ENCODE measurements at regions not wholly inside any gene's neighbourhood (a gene's known extent, or its start where the extent isn't known, plus 50 kb on each side); places are given as distances from the start of the nearest gene placed in this dataset.

DNA sequence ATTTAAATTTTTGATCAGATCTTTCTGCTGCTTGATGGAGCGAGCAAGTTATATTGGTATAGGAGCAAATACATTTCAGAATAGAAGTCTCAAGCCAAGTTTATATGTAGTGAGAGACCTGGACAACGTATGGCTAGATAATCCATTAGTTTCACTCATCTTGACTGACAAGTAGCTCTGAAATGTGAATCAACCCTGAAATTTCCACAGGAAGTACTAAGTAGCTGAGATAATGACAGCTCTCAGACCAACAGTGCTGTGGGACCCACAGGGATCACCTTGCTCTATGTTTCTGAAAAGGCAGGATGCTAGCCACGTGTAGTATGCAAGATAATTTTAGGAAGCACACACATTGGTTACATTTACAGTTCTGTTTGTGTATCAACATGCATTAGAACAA is 258.6 kb upstream of the FOXN3 start:
- Histone ChIP-seq H3K27me3 (ENCODE audit: control insufficient read depth in 2 of 2, insufficient read depth in 2 of 2, low read length in 2 of 2) (no peaks in the 10 kb centered on the region), H3K4me1 (replicated peaks in 1 of 2; ENCODE audit: control insufficient read depth in 2 of 2, insufficient read depth in 2 of 2, low read length in 2 of 2) (no peaks in the 10 kb centered on the region), H3K79me2 (ENCODE audit: control insufficient read depth, insufficient read depth, low read length) (no peaks in the 10 kb centered on the region), H3K9me1 (ENCODE audit: control insufficient read depth, insufficient read depth, low read length) (no peaks in the 10 kb centered on the region), H3K36me3 (ENCODE audit: control insufficient read depth, insufficient read depth, low read length) (no peaks in the 10 kb centered on the region), H3K4me3 (no peak overlapping the region), H2AFZ (ENCODE audit: low read depth, low read length) (no peak overlapping the region), H3K9ac (ENCODE audit: insufficient read depth in 1 of 2, low read depth in 2 of 2, low read length in 2 of 2) (no peak overlapping the region), H3K4me2 (ENCODE audit: insufficient read depth, low read length) (no peak overlapping the region), H3K9me3 (replicated peaks; ENCODE audit: control insufficient read depth, insufficient read depth, low read depth, low read length) (no peaks in the 10 kb centered on the region), H3K27ac (ENCODE audit: extremely low read depth, low read depth, low read length) (no peak overlapping the region), H4K20me1 (replicated peaks; ENCODE audit: control insufficient read depth, insufficient read depth, low read length) (no peaks in the 10 kb centered on the region)
- in situ Hi-C loops (cut with MboI), result no loop called here
- ATAC-seq (no peak), FAIRE-seq (no peak), DNase-seq (ENCODE audit: extremely low read depth in 1 of 4, low spot score in 3 of 4) (no peak)
- intact Hi-C loops (cut with micrococcal nuclease), result no loop called here
- WGBS (ENCODE audit: insufficient coverage, low coverage, missing lambda C conversion rate), result 0% methylated on average over 3 of the region's 3 CpGs
- ChIA-PET POLR2A (no interaction called here), CTCF (ENCODE audit: low intra/inter-chr PET ratio) (no interaction called here)
- BruUV-seq (replicated peaks), result no TSS peak
- TF ChIP-seq, protein P1, sequence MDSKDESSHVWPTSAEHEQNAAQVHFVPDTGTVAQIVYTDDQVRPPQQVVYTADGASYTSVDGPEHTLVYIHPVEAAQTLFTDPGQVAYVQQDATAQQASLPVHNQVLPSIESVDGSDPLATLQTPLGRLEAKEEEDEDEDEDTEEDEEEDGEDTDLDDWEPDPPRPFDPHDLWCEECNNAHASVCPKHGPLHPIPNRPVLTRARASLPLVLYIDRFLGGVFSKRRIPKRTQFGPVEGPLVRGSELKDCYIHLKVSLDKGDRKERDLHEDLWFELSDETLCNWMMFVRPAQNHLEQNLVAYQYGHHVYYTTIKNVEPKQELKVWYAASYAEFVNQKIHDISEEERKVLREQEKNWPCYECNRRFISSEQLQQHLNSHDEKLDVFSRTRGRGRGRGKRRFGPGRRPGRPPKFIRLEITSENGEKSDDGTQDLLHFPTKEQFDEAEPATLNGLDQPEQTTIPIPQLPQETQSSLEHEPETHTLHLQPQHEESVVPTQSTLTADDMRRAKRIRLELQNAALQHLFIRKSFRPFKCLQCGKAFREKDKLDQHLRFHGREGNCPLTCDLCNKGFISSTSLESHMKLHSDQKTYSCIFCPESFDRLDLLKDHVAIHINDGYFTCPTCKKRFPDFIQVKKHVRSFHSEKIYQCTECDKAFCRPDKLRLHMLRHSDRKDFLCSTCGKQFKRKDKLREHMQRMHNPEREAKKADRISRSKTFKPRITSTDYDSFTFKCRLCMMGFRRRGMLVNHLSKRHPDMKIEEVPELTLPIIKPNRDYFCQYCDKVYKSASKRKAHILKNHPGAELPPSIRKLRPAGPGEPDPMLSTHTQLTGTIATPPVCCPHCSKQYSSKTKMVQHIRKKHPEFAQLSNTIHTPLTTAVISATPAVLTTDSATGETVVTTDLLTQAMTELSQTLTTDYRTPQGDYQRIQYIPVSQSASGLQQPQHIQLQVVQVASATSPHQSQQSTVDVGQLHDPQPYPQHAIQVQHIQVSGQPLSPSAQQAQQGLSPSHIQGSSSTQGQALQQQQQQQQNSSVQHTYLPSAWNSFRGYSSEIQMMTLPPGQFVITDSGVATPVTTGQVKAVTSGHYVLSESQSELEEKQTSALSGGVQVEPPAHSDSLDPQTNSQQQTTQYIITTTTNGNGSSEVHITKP (IDR thresholded peaks at IDR 0.05; ENCODE audit: partially characterized antibody), result no peak
- TF ChIP-seq, protein P2, sequence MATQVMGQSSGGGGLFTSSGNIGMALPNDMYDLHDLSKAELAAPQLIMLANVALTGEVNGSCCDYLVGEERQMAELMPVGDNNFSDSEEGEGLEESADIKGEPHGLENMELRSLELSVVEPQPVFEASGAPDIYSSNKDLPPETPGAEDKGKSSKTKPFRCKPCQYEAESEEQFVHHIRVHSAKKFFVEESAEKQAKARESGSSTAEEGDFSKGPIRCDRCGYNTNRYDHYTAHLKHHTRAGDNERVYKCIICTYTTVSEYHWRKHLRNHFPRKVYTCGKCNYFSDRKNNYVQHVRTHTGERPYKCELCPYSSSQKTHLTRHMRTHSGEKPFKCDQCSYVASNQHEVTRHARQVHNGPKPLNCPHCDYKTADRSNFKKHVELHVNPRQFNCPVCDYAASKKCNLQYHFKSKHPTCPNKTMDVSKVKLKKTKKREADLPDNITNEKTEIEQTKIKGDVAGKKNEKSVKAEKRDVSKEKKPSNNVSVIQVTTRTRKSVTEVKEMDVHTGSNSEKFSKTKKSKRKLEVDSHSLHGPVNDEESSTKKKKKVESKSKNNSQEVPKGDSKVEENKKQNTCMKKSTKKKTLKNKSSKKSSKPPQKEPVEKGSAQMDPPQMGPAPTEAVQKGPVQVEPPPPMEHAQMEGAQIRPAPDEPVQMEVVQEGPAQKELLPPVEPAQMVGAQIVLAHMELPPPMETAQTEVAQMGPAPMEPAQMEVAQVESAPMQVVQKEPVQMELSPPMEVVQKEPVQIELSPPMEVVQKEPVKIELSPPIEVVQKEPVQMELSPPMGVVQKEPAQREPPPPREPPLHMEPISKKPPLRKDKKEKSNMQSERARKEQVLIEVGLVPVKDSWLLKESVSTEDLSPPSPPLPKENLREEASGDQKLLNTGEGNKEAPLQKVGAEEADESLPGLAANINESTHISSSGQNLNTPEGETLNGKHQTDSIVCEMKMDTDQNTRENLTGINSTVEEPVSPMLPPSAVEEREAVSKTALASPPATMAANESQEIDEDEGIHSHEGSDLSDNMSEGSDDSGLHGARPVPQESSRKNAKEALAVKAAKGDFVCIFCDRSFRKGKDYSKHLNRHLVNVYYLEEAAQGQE (IDR thresholded peaks at IDR 0.05; ENCODE audit: borderline replicate concordance), result no peak
- TF ChIP-seq, protein P2 (CRISPR knock-in tag; IDR thresholded peaks at IDR 0.05; ENCODE audit: low read depth), result no peak
- TF ChIP-seq ZNF785 (CRISPR knock-in tag; IDR thresholded peaks at IDR 0.05), result no peak
- no peak for TF ChIP-seq ETS2 (tag; IDR thresholded peaks at IDR 0.05; ENCODE audit: borderline replicate concordance, poor library complexity, severe bottlenecking)
- TF ChIP-seq ZNF699 (CRISPR knock-in tag; IDR thresholded peaks at IDR 0.05; ENCODE audit: insufficient replicate concordance), result no peak
- no peak for TF ChIP-seq MAFG (tag; conservative IDR thresholded peaks at IDR 0.05)
- no peak for TF ChIP-seq ZNF140 (CRISPR knock-in tag; IDR thresholded peaks at IDR 0.05)
- TF ChIP-seq JUNB (CRISPR knock-in tag; conservative IDR thresholded peaks at IDR 0.05), result no peak
- TF ChIP-seq, protein P3, sequence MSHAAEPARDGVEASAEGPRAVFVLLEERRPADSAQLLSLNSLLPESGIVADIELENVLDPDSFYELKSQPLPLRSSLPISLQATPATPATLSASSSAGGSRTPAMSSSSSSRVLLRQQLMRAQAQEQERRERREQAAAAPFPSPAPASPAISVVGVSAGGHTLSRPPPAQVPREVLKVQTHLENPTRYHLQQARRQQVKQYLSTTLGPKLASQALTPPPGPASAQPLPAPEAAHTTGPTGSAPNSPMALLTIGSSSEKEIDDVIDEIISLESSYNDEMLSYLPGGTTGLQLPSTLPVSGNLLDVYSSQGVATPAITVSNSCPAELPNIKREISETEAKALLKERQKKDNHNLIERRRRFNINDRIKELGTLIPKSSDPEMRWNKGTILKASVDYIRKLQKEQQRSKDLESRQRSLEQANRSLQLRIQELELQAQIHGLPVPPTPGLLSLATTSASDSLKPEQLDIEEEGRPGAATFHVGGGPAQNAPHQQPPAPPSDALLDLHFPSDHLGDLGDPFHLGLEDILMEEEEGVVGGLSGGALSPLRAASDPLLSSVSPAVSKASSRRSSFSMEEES (CRISPR knock-in tag; IDR thresholded peaks at IDR 0.05), result no peak
